ENCODE measurements at regions not wholly inside any gene's neighbourhood (a gene's known extent, or its start where the extent isn't known, plus 50 kb on each side); places are given as distances from the start of the nearest gene placed in this dataset.

GRCh38 chr11:115758011-115758410, 253.8 kb upstream of the CADM1 start:
- Histone ChIP-seq H3K27ac (no peak overlapping the region), H3K4me1 (no peaks in the 10 kb centered on the region), H3K27me3 (no peaks in the 10 kb centered on the region), H3K9me3 (peaks cover 0 to 4% (median 0%) of the 10 kb centered on the region in 4 donors), H3K36me3 (no peaks in the 10 kb centered on the region), H3K4me3 (no peak overlapping the region)
- DNase-seq, result no peak
- no peak for TF ChIP-seq POLR2A (IDR thresholded peaks at IDR 0.05)
- TF ChIP-seq CTCF (IDR thresholded peaks at IDR 0.05), result no peak

GRCh38 chr11:115751243-115752015, 247.2 kb upstream of the CADM1 start:
- no peak for TF ChIP-seq POLR2A (IDR thresholded peaks at IDR 0.05)
- no peak for TF ChIP-seq CTCF (IDR thresholded peaks at IDR 0.05)
- no peaks in the 10 kb centered on the region for H3K27me3 ChIP-seq
- H3K27ac ChIP-seq, result no peak overlapping the region

GRCh38 chr11:115745610-115746512, 241.6 kb upstream of the CADM1 start:
- no peak for DNase-seq
- Histone ChIP-seq H3K36me3 (no peaks in the 10 kb centered on the region), H3K9me3 (no peaks in the 10 kb centered on the region)

More at GRCh38 chr11:115751243-115752015, 247.2 kb upstream of the CADM1 start:
- DNase-seq, result no peak
- no peak overlapping the region for H3K4me3 ChIP-seq
- H3K36me3 ChIP-seq, result no peaks in the 10 kb centered on the region
- no peaks in the 10 kb centered on the region for H3K4me1 ChIP-seq
- H3K9me3 ChIP-seq, result no peaks in the 10 kb centered on the region

GRCh38 chr11:115745066-115745465, 240.9 kb upstream of the CADM1 start:
- TF ChIP-seq CTCF (IDR thresholded peaks at IDR 0.05) (no peak), POLR2A (IDR thresholded peaks at IDR 0.05) (no peak)
- Histone ChIP-seq H3K27me3 (no peaks in the 10 kb centered on the region), H3K27ac (no peak overlapping the region), H3K9me3 (no peaks in the 10 kb centered on the region), H3K4me3 (no peak overlapping the region), H3K36me3 (no peaks in the 10 kb centered on the region), H3K4me1 (no peaks in the 10 kb centered on the region)
- no peak for DNase-seq

More at GRCh38 chr11:115745610-115746512, 241.6 kb upstream of the CADM1 start:
- no peak overlapping the region for H3K4me3 ChIP-seq
- no peaks in the 10 kb centered on the region for H3K27me3 ChIP-seq
- no peak for TF ChIP-seq POLR2A (IDR thresholded peaks at IDR 0.05)
- TF ChIP-seq CTCF (IDR thresholded peaks at IDR 0.05), result no peak
- H3K4me1 ChIP-seq, result no peaks in the 10 kb centered on the region
- H3K27ac ChIP-seq, result no peak overlapping the region

- no peaks in the 10 kb centered on the region for H3K9me3 ChIP-seq
- no peak overlapping the region for H3K4me3 ChIP-seq
- no peaks in the 10 kb centered on the region for H3K27me3 ChIP-seq
These were observed 239.5 kb upstream of the CADM1 start for GRCh38 chr11:115743719-115744118.

More at GRCh38 chr11:115743719-115744118, 239.5 kb upstream of the CADM1 start:
- Histone ChIP-seq H3K36me3 (no peaks in the 10 kb centered on the region), H3K4me1 (no peaks in the 10 kb centered on the region), H3K27ac (no peak overlapping the region)
- DNase-seq, result no peak
- TF ChIP-seq CTCF (IDR thresholded peaks at IDR 0.05) (no peak), POLR2A (IDR thresholded peaks at IDR 0.05) (no peak)
